SK-MEL-5 (cell line): ENCODE measurements at regions not wholly inside any gene's neighbourhood (a gene's known extent, or its start where the extent isn't known, plus 50 kb on each side); places are given as distances from the start of the nearest gene placed in this dataset.
A peak's percentile ranks its signal among the peaks of the same experiment; 100 is the strongest.

Experiments
- DNase-seq: peaks from one replicate; pipeline ENCODE4 v3.0.0-alpha.2; 2016; ENCODE audit warnings: low read depth, low spot score
- in situ Hi-C: cut with HindIII; loops from 2 replicates; pipeline ENCODE4 v1.10.0; 2016; ENCODE audit warnings: low sequenced_read_pairs, high pct_unique_total_duplicates, low pct_unique_long_range_greater_than_20kb

DNA sequence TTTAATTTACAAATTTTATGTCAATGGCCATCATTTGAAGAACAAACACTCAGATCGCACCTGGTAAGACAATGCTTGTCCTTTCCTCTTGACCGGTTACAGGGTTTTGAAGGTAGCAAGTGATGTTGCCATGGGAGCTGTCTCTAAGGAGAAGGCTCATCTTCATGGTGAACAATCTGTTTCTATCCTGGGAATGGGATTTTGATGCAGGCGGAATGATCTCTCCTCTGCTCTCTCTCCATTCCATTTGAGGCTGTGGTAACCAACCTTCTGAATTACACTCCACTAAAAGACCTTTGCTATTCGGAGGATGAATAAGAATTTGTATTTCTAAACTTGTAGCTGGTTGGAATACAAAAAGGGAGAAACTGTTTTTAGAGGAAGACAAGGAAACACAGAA is 57.9 kb upstream of the SLC5A9 start:
- in situ Hi-C loops = no loop called here
- DNase-seq = no peak

DNA sequence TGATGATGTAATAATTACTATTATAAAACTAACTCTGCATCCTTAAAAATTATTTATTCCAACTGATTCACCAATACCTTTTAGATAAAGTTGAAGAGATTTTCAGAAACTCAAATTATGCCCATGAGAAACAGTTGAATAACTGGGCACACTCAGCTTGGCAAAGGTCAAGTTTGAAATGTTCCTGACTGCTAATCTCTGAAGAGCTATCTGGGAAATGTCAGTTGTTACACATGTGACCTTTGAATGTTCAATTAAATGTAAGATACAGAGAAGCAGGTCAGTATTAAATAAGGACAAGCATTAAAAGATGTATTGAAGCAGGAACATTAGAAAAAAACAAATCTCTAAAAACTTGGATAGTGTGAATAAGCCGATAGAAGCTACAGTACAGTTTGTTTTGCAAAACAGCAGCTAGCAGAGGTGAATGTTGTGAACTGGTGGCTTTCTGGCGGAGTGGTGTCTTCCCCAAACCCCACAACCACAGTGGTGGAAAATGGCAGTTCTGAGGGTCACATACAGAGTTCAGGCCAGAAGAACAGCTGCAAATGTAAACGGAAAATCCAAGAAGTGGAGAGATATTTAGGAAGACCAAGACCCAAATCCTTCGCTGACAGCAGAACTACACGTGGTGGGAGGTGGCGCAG is 61.9 kb upstream of the SLC5A9 start:
- no peak for DNase-seq
- in situ Hi-C loops = no loop called here

DNA sequence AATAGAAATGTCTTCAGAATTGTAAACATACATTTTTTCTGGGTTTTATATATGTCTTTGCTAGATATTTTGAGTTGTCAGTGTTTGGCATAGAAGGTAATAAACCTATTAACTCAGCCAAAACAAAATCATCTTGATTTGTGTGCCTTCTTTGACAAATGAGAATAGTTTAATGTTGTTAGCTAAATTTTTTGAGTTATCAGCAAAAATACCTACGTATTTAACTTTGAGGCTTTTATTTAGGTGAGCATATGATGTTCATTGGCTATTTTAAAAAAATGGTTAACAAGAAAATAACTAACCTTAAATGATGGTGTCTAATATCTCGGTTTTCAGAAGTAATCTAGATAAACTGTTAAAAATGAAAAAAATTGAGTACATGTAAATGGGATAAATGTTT is 83.2 kb upstream of the SLC5A9 start:
- in situ Hi-C loops = no loop called here

DNA sequence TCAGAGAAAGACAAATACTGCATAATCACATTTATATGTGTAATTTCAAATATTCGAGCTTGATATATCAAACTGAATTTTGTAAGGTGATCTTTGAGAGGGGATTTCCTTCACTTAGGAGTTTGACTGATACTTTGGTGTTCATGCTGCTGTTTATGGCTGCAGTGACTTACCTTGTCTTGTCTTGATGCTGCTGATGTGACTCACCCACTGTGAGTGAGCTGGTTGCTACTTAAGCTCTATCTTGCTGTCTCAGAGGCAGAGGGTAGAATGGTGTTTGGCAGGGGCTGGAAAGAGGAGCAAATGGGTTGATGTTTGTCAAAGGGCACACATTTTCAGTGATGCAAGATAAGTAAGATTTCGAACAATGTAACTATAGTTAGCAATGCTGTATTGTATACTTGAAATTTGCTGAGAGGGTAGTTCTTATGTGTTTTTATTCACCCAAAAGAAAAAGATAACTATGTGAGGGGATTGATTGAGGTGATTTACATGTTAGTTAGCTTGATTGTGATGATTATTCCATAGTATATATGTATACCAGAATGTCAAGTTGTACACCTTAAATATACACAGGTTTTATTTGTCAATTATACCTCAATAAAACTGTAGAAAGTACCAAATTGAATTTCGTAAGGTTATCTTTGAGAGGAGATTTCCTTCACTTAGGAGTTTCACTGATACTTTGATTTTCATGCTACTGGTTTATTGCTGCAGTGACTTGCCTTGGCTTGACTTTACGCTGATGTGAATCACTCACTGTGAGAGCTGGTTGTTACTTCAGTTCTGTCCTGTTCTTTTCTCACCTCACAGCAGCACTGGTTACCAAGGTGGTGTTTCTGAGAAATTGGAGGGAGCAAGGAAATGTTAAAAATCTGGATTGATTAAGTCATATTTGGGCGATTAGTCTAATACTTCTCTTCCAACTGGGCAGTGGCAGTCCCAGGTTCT is 94.5 kb upstream of the SLC5A9 start:
- no peak for DNase-seq
- in situ Hi-C loops = no loop called here

More for the DNA sequence above, 83.2 kb upstream of the SLC5A9 start:
- no peak for DNase-seq

DNA sequence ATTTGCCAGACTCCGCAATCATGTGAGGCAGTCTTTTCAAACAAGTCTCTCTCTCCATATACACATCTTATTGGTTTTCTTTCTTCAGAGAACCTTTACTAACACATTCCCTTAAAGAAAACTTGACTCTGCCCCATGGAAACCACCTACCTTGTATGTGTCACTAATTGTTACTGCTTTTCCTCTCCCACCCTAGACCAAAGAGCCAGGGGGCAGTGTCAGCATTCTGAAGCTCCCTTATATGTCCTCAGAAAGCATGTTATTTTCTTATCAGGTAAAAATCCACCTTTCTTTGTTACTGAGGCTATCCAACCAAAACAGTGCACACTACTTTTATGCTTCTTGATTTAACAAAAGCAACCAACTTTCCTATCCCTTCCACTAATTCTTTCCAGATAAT is 98.9 kb upstream of the SLC5A9 start:
- in situ Hi-C loops = no loop called here
- no peak for DNase-seq

DNA sequence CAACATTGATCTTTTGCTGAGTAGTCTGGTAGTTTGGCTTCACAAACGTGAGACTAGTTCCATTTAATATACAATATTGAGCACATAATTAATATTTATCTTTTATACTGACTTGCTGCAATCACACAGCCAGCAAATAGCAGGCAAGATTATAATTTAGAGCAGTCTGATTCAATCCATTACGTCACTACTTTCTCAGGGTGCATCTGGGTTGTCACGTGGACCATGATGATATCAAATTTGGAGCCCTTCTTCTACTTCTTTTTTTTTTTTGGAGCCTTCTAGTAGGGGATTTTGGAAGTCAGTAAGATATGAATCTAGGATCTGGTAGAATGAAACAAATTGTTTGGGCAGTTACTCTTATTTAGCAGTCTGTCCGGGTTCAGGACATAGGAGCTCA is 100.6 kb upstream of the SLC5A9 start:
- DNase-seq = no peak
- in situ Hi-C loops = no loop called here

DNA sequence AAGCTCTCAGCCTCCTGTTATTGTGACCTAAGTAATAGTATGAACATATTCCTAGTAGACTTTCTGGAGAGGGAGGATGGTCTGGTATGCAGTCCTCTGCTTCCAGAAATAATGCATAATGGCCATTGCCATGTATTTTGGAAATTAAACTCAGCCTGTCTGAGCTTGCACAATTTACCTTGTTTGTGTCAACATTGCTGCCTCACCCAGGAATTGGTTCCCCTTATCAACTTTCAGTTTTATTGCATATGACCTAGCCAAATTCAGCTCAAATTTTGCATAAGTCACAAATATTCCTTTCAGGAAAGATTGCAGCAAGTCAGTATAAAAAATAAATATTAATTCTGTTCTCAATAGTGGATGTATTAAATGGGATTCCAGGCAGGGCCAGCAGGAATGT is 101.9 kb upstream of the SLC5A9 start:
- in situ Hi-C loops = no loop called here
- no peak for DNase-seq

DNA sequence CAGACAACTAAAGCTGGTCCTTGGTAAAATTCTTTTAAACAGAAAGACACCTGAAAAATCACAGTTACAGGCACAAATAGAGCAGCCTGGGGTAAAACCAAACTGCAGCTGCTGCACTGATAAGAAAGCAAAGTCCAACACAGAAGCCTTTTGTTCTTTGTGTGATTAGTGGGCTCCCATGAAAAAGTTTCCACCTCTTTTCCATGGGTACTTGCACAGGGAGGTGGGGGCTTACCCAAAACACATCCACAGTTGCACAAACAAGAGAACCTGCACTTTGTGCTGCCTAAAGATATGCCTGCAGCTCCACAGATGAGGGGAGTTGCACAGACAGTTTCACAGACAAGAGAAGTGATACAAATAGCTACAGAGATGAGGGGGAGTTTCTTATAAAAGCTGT is 106.7 kb upstream of the SLC5A9 start:
- in situ Hi-C loops = no loop called here
- no peak for DNase-seq

DNA sequence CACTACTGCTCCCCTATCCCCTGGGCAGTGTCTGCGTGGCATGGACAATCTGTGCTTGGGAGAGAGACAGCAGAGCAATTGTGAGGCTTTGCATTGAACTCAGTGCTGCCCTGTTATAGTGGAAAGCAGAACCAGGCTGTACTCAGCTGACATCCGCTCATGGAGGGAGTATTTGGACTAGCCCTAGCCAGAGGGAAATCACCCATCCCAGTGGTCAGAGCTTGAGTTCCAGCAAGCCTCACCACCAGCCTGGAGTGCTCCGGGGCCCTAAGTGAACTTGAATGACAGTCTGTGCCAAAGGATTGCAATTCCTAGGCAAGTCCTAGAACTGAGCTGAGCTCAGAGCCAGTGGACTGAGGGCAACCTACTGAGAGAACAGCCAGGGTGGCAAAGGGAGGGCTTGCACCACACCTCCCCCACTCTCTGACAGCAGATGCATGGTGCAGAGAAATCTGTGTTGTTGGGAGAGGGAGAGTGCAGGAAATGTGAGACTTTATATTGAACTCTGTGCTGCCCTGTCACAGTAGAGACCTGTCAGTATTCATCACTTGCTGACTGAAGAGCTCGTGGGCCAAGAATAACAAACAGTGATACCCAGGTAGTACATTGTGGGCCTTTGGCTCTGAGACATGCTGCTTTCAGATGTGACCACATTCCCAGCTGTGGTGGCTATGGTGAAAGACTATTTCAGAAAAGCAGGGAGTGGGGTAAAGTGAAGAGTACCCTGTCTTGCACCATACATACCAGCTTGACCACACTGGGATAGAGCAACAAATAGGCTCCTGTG is 107.7 kb upstream of the SLC5A9 start:
- peak; percentile 59 for DNase-seq
- in situ Hi-C loops = no loop called here

DNA sequence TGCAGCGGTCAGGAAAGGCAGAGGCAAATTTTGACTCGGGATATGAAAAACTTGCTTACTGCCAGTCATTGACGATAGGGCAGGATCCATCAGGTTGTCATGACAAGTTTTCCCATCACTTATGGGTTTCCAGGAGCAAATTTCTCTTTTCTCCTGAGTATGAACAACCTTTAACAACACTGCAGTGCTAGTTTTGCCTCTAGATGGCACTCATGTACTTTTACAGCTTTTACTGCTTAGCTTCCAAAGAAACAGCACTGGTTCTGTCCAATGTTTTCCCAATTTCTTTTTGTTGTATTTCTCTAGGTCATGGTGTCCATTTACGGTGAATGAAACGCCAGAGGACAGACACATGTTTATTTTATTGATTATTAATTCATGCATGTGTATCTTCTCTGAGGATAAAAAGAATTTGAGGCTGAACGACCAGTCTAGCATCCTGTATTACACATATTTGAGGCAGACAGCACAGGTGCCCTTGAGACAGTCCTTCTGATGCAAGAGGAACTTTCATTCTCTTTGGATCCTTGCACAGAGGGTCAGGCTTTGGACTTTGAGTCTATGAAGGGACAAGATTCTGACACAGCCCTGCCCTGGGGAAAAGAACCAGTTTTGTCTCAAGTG is 112.3 kb upstream of the TRABD2B start:
- in situ Hi-C loops = no loop called here
- peak; percentile 66 for DNase-seq

DNA sequence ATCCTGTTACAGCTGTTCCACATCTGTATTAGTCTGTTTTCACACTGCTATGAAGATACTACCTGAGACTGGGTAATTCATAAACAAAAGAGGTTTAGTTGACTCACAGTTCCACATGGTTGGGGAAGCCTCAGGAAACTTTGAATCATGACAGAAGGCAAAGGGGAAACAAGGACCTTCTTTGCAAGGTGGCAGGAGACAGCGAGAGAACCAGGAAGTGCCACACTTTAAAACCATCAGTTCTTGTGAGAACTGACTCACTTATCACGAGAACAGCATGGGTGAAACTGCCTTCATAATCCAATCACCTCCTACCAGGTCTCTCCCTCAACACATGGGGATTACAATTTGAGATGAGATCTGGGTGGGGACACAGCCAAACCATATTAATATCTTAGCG is 110.3 kb upstream of the TRABD2B start:
- in situ Hi-C loops = no loop called here
- DNase-seq = peak; percentile 32

DNA sequence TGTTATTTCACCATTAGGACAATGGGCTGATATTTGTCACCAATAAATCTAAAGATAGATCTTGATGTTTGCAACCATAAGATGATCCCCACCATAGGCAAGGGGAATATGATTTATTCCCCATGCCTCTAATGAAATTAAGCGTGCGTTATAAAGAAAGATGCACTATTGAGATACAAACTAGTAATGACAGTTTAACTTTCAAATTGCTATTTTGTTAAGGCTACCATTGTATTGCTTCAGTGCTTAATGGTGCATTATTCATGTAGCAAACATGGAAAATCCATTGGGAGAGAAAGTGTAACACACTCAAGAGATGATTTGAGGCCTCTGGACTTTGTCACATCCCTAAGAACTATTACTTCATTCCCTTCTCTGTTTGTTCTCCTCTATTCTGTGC is 108.9 kb upstream of the TRABD2B start:
- in situ Hi-C loops = no loop called here
- no peak for DNase-seq

DNA sequence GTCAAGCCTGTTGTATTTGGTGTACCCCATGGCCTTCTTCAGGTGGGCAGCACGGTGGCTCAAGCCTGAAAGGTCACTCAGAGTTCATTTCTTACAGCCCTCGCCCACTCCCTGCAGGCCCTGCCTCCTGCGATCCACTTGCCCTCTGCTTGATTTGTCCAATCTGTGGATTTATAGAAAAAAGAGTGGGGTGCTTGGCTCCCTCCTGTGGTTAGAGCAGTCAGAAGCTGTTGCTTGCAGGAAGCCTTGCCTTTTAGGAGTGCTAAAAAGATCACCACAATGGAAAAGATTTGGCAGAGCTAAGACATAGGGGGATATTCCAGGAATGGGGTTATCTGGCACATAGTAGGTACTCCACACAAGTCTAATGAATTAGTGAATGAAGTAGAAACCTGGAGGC is 108.0 kb upstream of the TRABD2B start:
- in situ Hi-C loops = no loop called here
- peak; percentile 23 for DNase-seq

DNA sequence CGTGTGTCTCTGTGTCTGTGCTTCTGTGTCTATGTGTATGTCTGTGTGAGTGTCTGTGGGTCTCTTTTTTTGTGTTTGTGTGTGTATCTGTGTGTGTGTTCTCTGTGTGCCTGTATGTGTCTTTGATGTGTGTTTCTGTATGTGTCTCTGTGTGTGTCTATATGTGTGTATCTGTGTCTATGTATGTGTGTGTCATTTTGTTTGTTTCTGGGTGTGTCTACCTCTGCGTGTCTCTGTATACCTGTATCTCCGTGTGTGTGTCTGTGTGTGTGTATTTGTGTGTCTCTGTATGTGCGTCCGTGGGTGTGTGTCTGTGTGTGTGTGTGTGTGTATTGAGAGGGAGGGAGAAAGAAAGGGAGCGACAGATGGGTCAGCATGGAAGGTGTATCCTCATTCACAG is 106.3 kb upstream of the TRABD2B start:
- DNase-seq = no peak
- in situ Hi-C loops = no loop called here

DNA sequence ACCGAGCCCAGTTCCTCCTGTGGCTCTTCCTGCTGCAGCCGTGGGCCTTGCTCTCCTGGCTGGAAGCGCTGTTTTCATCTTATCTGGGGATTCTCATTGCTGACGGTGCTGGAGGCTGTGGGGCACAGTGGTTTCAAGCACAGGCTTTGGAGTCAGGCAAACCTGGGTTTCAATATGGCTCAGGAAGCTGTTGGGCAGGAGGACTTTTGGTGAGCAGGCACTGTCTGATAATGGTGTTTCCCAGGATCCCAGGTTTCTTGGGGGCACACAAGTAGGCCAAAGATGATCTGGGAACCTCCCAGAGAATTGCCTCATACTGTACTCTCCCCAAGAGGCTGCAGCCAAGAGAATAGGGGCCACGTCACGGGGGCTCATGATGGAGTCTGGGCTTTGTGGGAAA is 105.6 kb upstream of the TRABD2B start:
- in situ Hi-C loops = no loop called here
- no peak for DNase-seq

DNA sequence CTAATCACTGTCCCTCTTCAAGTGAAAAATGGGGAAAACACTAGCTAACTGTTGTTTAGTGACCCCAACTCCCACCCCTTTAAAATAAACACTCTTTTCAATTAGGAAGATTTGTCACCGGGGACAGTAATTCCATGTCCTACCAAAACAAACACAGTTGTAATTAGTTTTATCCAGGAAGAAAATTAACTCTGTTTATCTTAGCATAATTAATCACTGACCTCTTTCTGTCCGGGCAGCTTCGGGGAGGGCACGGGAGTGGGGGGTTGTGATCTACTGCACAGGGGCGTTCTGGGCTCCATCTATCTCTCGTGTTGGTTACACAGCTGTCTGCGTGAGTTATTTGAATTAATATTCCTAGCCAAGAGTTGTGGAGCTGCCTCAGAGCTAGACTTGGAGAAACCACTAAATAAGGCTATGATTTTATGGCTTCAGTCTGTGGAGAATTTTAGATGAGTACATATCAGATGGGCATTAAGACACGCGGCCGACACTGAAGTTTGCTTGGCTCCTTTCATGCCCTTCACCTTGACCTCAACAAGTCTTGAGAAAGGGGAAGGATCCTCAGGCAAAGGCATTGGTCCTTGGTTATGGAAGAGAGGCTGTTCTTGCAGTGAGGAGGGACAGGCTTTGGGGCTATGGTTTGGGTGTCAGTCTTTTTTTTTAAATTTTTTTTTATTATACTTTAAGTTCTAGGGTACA is 102.0 kb upstream of the TRABD2B start:
- in situ Hi-C loops = no loop called here
- no peak for DNase-seq

DNA sequence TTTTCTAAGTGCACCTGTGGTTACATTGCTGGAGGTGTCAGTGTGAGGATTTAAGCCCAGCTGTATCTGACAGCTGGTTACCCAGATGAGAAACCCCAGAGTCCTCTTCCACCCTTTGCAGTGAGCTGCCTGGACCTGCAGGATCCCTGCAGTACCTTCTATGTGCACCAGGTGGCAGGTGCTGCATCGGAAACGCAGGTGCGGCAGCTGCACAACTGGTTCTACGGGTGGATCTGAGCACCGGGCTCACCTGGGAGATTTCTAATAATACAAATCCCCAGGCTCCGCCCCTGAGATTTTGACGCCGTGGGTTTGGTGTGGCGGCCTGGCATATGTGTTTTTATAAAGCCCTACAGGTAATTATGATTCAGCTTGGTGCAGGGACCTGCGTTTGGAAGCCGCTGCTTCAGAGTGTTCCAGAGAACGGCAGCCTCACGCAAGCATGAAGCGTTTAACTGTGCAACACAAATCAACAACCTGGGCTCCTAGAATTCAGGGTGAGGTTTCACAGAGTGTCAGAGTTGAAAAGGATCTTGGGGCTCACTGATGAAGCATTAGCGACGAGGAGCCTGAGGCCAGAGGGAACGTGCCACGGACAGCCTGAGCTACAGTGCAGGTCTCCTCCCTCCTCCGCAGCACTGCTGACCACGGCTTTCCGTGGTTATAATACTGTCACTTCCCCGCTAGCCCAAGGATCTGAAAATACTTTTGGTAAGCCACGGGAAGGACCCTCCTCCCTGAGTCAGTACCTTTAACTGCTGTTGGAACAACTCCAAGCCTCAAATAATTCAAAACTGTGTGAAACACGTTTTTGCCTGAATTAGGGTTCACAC is 96.7 kb upstream of the TRABD2B start:
- in situ Hi-C loops = no loop called here
- DNase-seq = peak; percentile 61
